ENCODE measurements at regions not wholly inside any gene's neighbourhood (a gene's known extent, or its start where the extent isn't known, plus 50 kb on each side); places are given as distances from the start of the nearest gene placed in this dataset.

DNA sequence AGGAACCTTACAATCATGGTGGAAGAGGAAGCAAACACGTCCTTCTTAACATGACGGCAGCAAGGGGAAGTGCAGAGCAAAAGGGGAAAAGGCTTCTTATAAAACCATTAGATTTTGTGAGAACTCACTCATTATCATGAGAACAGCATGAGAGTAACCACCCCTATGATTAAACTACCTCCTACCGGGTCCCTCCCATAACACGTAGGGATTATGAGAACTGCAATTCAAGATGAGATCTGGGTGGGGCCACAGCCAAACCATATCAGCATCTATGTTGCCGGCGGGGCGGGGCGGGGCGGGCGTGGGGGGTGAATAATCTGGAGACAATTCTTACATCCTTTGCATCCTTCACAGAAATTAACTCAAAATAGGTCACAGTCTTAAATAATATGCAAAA lies 58.8 kb upstream of the GFPT2 start:
- peak; percentile 36 for DNase-seq

DNA sequence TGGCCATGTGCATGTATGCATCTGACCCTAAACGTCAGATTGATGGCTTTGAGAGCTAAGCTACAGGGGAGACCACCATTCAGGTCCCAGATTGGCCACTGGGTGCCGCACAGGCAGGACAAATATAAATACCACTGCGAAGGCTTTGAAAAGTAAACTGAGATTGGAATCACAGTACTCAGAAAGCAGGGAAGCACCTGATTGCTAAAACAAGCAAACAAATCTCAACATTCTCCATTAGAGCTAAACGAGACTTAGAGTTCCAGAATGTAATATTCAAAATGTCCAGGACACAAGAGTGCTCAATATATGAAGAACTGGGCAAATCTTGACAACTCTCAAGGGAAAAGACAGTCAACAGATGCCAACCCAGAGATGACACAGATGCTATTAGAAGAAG lies 61.0 kb upstream of the GFPT2 start:
- DNase-seq: no peak

DNA sequence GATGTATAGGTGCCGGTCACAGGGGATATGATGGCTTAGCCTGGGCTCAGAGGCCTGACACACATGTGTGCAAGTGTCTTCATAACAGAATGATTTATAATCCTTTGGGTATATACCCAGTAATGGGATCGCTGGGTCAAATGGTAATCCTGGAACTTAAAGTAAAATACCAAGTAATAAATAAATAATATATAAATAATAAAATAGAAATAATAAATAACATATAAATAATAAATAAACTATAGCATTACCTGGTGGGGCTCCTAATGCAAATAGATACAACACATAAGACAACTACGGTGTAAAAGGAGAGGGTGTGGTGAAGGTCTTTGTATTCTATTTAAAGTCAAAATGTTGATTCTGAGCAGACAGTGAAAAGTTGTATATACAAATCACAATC lies 68.5 kb upstream of the GFPT2 start:
- DNase-seq: no peak

DNA sequence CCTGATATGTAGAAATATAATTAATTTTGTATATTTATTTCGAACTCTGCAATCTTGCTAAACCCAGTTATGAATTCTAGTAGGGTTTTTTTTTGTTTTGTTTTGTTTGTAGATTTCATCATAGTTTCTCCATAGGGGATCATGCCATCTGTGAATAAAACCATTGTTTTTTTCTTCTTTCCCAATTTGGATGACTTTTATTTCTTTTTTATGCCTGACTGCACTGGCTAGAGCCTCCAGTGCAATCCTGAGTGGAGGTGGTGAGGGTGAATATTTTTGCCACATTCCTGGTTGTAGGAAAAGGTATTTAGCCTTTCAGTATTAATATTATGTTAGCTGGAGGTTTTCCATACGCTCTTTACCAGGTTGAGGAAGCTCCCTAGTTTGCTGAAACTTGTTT lies 70.0 kb upstream of the GFPT2 start:
- DNase-seq: no peak

DNA sequence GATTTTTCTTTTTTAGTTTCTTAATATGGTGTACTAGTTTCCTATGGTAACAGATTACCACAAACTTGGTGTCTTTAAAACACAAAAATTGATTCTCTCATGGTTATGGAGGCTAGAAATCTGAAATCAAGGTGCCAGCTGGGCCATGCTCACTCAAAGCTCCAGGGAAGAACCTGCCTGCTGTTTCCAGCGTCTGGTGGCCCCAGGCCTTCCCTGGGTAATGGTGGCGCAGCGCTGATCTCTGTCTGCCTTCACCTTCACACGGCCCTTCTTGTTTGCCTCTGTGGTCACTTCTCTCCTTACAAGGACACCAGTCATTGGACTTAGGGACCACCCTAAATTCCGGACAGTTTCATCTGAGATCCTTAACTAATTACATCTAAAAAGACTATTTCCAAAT lies 70.5 kb upstream of the GFPT2 start:
- no peak for DNase-seq

DNA sequence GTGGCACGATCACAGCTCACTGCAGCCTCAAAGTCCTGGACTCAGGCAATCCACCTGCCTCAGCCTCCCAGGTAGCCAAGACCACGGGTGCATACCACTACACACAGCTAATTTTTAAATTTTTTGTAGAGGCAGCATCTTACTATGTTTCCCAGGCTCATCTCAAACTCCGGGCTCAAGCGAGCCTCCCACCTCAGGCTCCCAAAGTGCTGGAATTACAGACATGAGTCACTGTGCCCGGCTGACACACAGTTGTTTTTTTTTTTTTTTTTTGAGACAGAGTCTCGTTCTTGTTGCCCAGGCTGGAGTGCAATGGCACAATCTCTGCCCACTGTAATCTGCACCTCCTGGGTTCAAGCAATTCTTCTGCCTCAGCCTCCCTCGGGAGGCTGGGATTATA lies 70.1 kb upstream of the CNOT6 start:
- DNase-seq: no peak

DNA sequence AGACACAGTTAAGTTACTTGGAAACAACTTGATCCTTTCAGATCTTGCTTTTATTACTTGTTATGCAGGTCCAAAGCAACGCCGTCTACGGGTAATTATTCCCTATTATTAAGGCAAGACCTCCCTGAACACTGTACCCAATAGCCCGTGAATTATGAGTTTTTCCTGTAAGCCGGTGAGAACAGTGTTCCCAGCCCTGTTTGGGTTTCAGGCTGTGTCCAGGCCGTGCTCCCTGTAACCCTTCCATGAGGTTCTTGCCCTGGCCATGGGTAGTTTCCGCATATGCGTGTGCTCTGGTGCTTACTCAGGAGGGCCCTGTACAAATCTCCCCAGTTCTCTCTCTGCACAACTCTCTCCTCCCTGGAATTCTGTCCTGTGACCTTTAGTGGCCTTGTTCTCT lies 65.6 kb upstream of the CNOT6 start:
- no peak for DNase-seq

DNA sequence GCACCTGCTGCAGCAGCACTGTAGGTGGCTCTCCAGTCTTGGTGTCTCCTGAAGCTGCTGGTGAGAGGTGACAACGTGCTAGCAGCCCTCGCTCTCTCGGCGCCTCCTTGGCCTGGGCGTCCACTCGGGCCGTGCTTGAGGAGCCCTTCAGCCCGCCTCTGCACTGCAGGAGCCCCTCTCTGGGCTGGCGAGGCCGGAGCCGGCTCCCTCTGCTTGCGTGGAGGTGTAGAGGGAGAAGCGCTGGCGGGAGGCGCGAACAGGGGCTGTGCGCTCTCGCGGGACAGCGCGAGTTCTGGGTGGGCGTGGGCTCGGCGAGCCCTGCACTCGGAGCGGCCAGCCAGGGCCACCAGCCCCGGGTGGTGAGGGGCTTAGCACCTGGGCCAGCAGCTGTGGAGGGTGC lies 62.2 kb upstream of the CNOT6 start:
- DNase-seq: no peak

DNA sequence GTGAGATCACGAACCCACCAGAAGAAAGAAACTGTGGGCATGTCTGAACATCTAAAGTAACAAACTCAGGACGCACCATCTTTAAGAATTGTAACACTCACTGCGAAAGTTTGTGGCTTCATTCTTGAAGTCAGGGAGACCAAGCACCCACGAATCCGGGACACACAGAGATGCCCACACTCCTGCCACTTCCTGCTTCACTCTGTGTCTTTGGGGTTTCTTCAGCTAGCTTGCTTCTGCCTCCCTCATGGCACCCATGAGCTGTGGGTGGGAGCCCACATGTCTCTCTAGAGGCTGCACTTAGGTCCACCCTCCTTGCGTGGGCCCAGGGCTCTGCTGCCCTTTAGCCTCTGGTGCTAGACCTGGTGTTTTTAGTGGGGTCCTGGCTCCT lies 61.2 kb upstream of the CNOT6 start:
- no peak for DNase-seq

DNA sequence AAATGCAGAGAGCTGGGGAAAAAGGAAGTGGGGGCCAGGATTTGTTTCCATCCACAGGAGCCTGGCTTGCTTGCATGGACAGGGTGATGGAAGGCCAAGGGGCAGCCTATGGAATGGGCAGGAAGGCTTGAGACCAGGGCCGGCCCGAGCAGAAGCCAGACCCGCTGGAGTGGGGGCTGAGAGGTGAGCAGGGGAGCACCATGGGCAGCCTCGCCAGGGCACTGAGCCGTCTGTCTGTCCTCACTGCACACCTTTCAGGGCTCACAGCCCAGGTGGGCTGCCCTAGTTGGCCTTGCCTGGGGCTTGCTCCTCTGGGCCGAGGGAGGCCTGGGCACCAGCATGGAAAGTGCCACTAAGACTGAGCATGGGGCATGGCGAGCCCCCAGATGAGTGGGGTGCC lies 58.6 kb upstream of the CNOT6 start:
- DNase-seq: no peak

DNA sequence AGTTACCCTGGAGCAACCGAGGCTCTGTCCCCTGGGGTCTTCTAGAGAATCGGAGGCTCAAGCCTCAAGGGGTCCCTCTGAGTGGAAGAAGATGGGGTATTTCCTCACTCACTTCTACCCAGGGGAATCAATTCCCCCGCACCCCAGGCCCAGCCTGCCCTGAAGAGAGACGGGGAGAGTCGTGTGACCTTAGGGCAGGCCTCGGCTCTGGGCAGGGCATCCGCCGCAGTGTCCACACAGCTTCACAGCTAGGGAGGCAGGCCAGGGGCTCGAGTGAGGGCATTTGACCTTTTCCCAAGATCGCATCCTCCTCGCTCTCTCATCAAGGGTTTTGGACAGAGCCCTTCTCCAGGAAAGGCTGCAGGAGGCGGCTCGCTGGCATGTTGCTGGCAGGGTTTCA lies 57.9 kb upstream of the CNOT6 start:
- no peak for DNase-seq

DNA sequence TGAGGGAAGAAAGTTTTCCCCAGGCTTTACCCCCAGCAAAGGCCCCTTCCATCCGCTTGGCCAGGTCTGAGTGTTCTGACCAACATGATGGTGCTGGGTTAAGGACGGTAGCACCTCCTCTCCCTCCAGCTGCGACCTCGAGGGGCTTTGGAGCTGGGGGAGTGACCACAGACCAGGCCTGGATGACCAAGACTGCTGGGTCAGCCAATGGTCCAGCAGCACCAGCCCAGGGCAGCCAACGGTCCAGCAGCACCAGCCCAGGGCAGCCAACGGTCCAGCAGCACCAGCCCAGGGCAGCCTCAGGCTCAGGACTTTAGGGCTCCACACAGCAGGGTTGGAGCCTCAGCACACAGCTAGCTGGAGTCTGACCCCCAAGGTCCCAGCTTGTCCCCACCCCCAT lies 57.2 kb upstream of the CNOT6 start:
- DNase-seq: no peak

DNA sequence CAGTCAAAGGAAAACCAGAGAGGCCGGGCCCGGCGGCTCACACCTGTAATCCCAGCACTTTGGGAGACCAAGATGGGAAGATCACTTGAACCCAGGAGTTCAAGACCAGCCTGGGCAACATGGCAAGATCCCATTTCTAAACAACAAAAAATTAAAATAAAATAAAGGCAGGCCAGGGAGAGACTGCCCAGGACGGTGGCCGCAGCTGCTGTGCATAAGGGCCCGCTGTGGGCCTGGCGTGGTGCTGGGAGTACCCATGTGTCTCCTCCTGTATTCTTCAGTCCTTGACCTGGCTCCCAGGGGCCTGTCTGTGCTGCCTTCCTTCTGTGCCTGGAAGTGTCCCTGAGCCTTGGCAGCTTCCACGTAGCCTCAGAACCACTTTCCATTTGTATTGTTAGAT lies 56.8 kb upstream of the CNOT6 start:
- no peak for DNase-seq

DNA sequence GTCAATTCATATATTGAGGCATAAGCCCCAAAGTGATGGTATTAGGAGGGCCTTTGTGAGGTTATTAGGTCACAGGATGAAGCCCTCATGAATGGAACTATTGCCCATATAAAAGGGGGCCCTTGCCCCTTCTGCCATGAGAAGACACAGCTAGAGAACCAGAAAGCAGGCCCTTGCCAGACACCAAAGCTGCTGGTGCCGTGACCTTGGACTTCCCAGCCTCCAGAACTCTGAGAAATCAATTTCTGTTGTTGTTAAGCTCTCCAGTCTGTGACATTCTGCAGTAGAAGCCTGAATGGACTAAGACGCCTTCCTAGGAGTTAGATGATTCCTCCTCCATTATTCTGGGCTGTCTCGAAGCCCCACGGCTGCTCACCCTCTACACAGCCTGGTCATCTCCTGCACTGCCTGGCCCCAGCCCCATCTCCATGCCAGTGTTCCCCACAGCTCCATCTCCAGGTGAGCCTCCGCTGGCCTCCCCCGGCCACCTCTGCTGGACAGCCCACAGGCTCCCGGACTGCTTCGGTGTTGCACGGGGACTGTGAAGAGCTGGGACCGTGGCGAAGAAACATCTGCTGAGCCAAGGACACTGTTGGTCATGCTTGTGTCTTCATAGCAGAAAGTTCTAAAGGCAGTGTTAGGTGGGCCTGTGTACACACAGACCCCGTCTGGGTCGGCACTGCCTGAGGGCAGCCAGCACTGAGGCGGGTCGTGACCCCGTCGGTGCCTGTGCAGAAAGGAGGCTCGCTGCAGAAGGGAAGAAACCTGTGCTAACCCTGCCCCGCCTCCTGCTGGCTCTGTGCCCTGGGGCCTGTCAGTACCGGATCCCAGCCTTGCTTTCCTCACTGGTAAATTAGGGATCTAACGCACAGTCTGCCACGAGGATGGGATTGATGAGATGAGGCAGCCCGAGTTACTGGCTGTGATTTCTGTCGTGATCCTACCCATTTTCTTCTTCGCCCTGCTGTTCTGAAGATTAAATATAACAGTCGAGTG lies 55.1 kb upstream of the CNOT6 start:
- no peak for DNase-seq

DNA sequence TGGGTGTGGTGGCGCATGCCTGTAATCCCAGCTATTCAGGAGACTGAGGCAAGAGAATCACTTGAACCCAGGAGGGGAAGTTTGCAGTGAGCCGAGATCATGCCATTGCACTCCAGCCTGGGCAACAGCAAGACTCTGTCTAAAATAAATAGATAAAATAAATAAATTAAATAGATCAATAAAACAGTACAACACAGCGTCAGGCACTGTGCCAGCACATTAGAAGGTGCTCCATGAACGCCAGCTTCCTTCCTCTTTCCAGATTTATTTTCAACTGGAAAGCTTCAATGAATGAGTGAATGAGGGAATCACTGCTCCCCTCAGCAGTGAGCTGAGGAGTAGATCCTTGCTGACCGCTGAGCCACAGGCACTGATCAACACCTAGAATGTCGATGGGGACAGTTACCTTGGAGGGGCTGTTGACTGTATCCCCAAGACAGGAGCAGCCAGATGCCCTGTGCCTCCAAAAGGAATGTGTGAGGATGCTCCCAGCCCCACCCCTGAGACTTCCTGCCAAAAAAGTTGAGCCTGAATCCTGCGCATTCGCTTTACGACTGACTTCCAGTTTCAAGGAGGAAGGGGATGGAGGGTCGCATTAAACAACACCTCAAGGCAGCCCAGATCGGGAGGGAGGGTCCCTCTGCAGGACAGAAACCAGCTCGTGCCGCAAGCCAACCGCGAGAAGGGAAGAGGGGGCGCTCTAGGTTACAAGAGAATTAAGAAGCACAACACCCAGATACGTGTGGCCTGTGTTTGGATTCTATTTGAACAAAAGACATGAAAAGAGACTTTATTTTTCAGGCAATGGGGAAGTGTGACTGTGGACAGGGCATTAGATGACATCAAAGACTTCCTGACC lies 54.0 kb upstream of the CNOT6 start:
- no peak for DNase-seq

DNA sequence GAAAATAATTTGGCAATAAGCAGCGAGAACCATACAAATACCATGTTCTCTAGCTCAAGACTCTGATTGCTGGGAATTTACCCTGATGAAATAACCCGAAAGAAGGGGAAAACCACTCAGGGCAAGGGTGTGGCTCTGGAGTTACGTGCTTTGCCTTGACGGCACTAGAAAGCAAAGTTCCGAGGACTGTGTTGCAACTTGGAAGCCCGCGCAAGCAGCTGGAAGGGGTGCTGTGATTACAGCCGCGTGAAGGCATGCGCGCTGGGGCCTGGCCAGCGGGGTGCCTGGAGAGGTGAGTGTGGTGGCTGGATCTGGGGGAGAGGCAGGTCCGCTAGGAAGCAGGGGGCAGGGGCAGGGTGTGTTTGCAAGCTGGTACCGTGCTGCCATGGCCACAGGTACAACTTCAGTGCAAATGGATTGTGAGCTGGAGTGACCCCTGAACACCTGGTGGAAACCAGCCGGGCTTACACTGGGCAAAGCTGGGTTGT lies 52.6 kb upstream of the CNOT6 start:
- DNase-seq: no peak
